ENCODE measurements at regions not wholly inside any gene's neighbourhood (a gene's known extent, or its start where the extent isn't known, plus 50 kb on each side); places are given as distances from the start of the nearest gene placed in this dataset.
"Not testable (repeated sequence)": the region's sequence is repeated elsewhere in the genome, so short reads cannot be mapped to it uniquely, and the experiment has no call there.

- no peak for DNase-seq (ENCODE audit: low read depth)
- H3K4me3 ChIP-seq (ENCODE audit: low read depth, low read length) = no peak overlapping the region
- TF ChIP-seq, protein P1, sequence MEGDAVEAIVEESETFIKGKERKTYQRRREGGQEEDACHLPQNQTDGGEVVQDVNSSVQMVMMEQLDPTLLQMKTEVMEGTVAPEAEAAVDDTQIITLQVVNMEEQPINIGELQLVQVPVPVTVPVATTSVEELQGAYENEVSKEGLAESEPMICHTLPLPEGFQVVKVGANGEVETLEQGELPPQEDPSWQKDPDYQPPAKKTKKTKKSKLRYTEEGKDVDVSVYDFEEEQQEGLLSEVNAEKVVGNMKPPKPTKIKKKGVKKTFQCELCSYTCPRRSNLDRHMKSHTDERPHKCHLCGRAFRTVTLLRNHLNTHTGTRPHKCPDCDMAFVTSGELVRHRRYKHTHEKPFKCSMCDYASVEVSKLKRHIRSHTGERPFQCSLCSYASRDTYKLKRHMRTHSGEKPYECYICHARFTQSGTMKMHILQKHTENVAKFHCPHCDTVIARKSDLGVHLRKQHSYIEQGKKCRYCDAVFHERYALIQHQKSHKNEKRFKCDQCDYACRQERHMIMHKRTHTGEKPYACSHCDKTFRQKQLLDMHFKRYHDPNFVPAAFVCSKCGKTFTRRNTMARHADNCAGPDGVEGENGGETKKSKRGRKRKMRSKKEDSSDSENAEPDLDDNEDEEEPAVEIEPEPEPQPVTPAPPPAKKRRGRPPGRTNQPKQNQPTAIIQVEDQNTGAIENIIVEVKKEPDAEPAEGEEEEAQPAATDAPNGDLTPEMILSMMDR (IDR thresholded peaks at IDR 0.05; ENCODE audit: insufficient read depth, low read depth, low read length) = no peak
Observed at GRCh38 chr4:91851456-91851855, 452.3 kb upstream of the GRID2 start.

DNA sequence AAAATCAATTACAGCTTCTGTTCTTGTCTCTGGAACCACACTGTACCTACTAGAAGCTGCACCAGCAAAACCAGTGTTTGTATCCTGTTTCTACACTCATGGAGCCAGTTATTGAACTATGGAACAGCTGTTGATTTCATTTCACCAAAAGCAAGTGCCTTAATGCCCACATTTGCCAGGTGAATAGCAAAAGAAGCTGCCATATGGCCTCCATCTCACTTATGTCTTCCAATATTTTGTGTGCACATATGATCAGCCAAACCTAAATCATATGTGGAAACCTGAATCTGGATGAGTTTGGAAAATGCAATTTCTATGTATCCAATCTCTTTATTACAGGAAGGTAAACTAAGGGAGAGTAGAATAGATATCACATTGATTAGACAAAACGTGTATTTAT is 415.8 kb upstream of the GRID2 start:
- H3K4me3 ChIP-seq (ENCODE audit: low read depth, low read length) = no peak overlapping the region
- TF ChIP-seq, protein P1 (IDR thresholded peaks at IDR 0.05; ENCODE audit: insufficient read depth, low read depth, low read length) = no peak
- DNase-seq (ENCODE audit: low read depth) = no peak

DNA sequence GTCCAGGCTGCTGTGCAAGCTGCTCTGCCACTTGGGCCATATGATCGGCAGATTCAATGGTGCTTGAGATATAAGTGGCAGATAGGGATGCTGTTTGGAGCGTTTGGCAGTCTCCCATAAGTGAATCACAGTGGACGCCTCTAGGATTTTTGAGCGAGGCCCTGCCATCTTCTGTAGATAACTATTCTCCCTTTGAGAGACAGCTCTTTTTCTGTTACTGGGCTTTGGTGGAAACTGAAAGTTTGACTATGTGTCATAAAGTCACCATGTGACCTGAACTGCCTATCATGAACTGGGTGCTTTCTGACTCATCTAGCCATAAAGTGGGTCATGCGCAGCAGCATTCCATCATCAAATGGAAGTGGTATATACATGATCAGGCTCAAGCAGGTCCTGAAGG is 412.5 kb upstream of the GRID2 start:
- not testable (repeated sequence) for H3K4me3 ChIP-seq (ENCODE audit: low read depth, low read length); DNase-seq (ENCODE audit: low read depth)

- TF ChIP-seq, protein P1 (IDR thresholded peaks at IDR 0.05; ENCODE audit: insufficient read depth, low read depth, low read length) = no peak
- DNase-seq (ENCODE audit: low read depth) = no peak
- no peak overlapping the region for H3K4me3 ChIP-seq (ENCODE audit: low read depth, low read length)
Observed at GRCh38 chr4:91894006-91894405, 409.8 kb upstream of the GRID2 start.

DNA sequence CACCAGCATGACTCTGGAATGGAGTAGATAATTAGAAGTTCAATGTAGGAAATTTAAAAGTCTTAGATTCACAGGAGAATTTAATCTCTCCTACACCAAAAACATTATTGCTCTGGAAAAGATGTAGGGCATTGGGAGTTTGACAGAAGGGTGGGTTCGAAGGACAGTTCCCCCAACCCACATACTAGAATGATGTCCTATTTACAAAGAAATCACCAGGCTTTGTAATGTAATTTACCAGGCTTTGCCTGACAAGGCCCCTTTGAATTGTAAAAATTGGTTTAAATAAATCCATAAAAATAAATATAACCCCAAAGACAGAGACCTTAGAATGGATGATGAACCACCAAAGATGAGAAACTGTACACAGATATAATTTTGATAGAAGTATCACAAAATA is 399.2 kb upstream of the GRID2 start:
- H3K4me3 ChIP-seq (ENCODE audit: low read depth, low read length) = no peak overlapping the region
- TF ChIP-seq, protein P1 (IDR thresholded peaks at IDR 0.05; ENCODE audit: insufficient read depth, low read depth, low read length) = no peak
- DNase-seq (ENCODE audit: low read depth) = no peak

GRCh38 chr4:91909963-91910362 is 393.8 kb upstream of the GRID2 start:
- TF ChIP-seq, protein P1 (IDR thresholded peaks at IDR 0.05; ENCODE audit: insufficient read depth, low read depth, low read length) = no peak
- no peak overlapping the region for H3K4me3 ChIP-seq (ENCODE audit: low read depth, low read length)
- no peak for DNase-seq (ENCODE audit: low read depth)

DNA sequence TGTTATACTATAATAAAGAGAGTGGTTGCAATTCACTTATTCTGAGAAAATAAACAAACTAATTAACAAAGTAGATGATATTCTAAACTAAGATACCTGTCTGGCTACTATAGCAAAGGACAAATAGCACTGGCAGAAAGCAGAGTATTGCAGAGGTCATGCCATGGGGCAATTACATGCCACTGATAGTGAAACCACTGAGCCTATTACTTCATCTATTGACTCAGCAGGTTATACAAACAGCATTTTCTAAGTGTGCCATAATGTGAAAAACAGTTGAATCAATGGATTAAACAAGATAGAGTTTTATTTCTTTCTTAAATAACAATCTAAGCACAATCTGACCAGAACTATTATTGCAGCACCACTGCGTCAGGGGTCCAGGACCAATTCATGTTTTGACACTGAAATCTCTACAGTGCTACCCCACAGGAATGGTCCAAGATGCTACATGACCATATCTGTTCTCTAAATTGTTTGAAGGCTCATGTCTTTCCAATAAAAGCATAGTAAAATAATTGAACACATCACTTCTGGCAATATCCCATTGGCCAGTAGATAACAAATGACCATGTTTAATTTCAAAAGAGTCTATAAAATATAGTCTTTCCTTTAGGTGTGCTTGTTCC is 389.5 kb upstream of the GRID2 start:
- no peak for DNase-seq (ENCODE audit: low read depth)
- no peak overlapping the region for H3K4me3 ChIP-seq (ENCODE audit: low read depth, low read length)
- TF ChIP-seq, protein P1 (IDR thresholded peaks at IDR 0.05; ENCODE audit: insufficient read depth, low read depth, low read length) = no peak
